ENCODE measurements at regions not wholly inside any gene's neighbourhood (a gene's known extent, or its start where the extent isn't known, plus 50 kb on each side); places are given as distances from the start of the nearest gene placed in this dataset.

DNA sequence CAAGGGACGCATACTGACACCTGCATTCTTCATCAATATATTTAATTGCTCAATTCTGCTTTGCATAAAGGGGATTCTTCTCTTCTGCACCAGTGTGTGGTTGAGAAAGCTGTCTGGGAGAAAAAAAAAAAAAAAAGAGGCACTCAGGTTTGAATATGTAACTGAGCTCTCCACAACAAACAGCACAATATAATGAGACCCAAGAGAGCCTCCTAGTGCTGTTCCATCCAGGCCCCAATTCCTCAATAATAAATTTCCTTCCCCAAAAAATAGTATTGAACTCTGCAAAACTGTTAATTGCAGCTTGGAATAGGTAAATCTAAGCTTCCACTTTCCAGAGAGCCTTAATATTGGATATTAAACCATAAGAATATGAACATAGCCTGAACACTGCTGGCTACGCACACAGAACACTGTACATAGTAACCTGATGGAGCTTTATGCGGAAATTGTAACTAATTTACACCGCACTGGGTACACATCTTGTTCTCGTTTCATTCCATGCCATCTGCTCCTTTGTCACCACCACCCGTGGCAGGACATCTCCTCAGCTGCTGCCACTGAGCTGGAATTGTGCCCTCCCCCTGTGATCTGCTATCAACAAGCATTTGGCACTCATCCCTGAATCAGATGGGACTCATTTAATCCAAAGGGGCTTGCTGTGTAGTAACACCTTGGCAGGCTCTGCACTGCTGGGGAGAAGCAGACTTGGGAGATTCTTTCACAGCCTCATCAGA lies 272.0 kb downstream of the HHIPL2 start:
- Mint-ChIP-seq H3K4me1 (no peaks in the 10 kb centered on the region), H3K27ac (no peak overlapping the region; a peak in 1 of 7 replicates), H3K4me3 (no peak overlapping the region), H3K9me3 (peaks cover 2 to 3% of the 10 kb centered on the region in 2 experiments; a peak in 2 of 5 replicates), H3K27me3 (ENCODE audit: low read depth) (no peaks in the 10 kb centered on the region; the same call in 1 of the 2 replicates), H3K36me3 (ENCODE audit: insufficient read depth in 1 of 3, low read depth in 3 of 3) (no peaks in the 10 kb centered on the region)
- Histone ChIP-seq H3K4me1 (ENCODE audit: insufficient read depth, low read length) (no peaks in the 10 kb centered on the region), H3K18ac (ENCODE audit: insufficient read length, low read depth, low read length) (no peak overlapping the region), H3K9ac (ENCODE audit: extremely low read depth, insufficient read length, low read length) (no peak overlapping the region), H3K9me3 (ENCODE audit: control insufficient read depth, low read depth, low read length) (no peaks in the 10 kb centered on the region), H4K8ac (replicated peaks; ENCODE audit: insufficient read length, low read depth, low read length) (no peak overlapping the region), H2AFZ (ENCODE audit: low read length) (no peak overlapping the region), H4K5ac (ENCODE audit: insufficient read length, low read depth, low read length) (no peak overlapping the region), H3K14ac (ENCODE audit: insufficient read depth, low read length) (no peak overlapping the region; the same call in 1 of the 2 replicates), H3K23ac (ENCODE audit: insufficient read length, low read depth, low read length) (peak overlapping the region; percentile 69), H3T11ph (ENCODE audit: low read length) (no peak overlapping the region), H2BK15ac (ENCODE audit: low read depth, low read length) (no peak overlapping the region), H3K79me2 (ENCODE audit: insufficient read depth, low read length) (no peaks in the 10 kb centered on the region), H2BK20ac (ENCODE audit: low read depth, low read length, poor library complexity, severe bottlenecking) (no peak overlapping the region), H3K27me3 (ENCODE audit: insufficient read depth, low read length) (no peaks in the 10 kb centered on the region), H3K79me1 (ENCODE audit: insufficient read depth, low read depth, low read length, poor library complexity, severe bottlenecking) (no peaks in the 10 kb centered on the region), H2BK12ac (ENCODE audit: insufficient read length, low read depth, low read length) (no peak overlapping the region), H3K4me2 (ENCODE audit: insufficient read depth, insufficient read length, low read length) (no peak overlapping the region), H2BK120ac (ENCODE audit: low read depth, low read length, poor library complexity, severe bottlenecking) (no peak overlapping the region), H4K91ac (ENCODE audit: insufficient read length, low read depth, low read length) (no peak overlapping the region), H4K20me1 (ENCODE audit: control insufficient read depth, insufficient read depth, insufficient read length) (no peaks in the 10 kb centered on the region), H2BK5ac (ENCODE audit: insufficient read length, low read length) (no peak overlapping the region), H3K56ac (ENCODE audit: insufficient read length, low read depth, low read length) (no peak overlapping the region), H3K4ac (ENCODE audit: low read depth, low read length) (no peak overlapping the region), H3K23me2 (ENCODE audit: insufficient read length, low read depth, low read length, poor library complexity, severe bottlenecking) (no peaks in the 10 kb centered on the region), H3K27ac (ENCODE audit: insufficient read length, low read depth, low read length) (no peak overlapping the region), H2AK5ac (ENCODE audit: insufficient read length, low read length) (no peak overlapping the region)
- no peak for DNase-seq
- no CpG with 5 or more reads among the region's 6 CpGs for WGBS (ENCODE audit: extremely low coverage, insufficient read length, low lambda C conversion rate)
- TF ChIP-seq, protein P1, sequence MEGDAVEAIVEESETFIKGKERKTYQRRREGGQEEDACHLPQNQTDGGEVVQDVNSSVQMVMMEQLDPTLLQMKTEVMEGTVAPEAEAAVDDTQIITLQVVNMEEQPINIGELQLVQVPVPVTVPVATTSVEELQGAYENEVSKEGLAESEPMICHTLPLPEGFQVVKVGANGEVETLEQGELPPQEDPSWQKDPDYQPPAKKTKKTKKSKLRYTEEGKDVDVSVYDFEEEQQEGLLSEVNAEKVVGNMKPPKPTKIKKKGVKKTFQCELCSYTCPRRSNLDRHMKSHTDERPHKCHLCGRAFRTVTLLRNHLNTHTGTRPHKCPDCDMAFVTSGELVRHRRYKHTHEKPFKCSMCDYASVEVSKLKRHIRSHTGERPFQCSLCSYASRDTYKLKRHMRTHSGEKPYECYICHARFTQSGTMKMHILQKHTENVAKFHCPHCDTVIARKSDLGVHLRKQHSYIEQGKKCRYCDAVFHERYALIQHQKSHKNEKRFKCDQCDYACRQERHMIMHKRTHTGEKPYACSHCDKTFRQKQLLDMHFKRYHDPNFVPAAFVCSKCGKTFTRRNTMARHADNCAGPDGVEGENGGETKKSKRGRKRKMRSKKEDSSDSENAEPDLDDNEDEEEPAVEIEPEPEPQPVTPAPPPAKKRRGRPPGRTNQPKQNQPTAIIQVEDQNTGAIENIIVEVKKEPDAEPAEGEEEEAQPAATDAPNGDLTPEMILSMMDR (conservative IDR thresholded peaks at IDR 0.05): no peak
